Activated T-helper 9 cell treated with anti-CD3 and anti-CD28 coated beads, Interleukin-2, amount 50 U/mL, for 16 hours (primary cell): ENCODE measurements at regions not wholly inside any gene's neighbourhood (a gene's known extent, or its start where the extent isn't known, plus 50 kb on each side); places are given as distances from the start of the nearest gene placed in this dataset.

Experiments
- DNase-seq: peaks from one replicate; pipeline ENCODE4 v3.0.0-alpha.2; 2020; ENCODE audit warnings: low read depth

DNA sequence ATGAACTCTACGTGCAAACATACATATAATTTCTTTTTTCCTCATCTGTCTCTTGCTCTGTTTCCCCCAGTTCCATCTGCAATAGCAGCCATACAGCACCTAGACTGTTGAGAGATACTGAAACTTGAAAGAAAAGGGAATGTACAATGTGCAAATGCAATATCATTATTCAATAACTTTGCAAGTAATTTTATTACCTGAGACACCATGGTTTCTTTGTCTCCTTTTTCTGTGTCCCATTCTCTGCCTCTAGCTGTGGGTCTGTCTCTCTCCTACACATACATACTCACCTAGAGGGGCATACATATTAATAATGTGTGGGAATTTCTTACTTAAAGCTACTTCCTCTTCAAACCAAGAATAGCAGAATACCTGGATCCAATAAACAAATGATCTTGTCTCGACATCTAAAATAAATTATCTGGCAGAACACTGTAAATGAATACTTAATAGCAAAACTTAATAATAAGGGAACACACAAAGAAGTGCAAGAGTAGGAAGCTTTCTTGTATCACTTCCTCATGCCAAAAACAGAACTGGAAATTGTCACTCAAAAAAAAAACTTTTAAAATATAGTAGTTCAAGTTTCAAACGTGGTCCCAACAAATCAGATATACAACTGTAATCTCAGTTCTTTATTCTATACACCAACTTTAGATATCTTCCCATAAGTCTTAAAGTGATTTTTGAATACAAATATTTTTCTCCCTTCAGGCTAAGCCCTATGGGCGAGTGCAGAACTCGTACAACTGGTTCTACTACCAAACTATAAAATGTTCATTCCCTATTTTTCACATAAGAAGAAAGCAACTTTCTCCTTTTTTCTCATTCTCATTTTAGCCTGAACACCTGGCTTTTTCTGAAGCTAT, 194.6 kb downstream of the NRIP1 start:
- no peak for DNase-seq

- no peak for DNase-seq
Measured at GRCh38 chr21:14866859-14867765, 197.7 kb downstream of the NRIP1 start.

GRCh38 chr21:14864211-14865021, 200.4 kb downstream of the NRIP1 start:
- no peak for DNase-seq

DNA sequence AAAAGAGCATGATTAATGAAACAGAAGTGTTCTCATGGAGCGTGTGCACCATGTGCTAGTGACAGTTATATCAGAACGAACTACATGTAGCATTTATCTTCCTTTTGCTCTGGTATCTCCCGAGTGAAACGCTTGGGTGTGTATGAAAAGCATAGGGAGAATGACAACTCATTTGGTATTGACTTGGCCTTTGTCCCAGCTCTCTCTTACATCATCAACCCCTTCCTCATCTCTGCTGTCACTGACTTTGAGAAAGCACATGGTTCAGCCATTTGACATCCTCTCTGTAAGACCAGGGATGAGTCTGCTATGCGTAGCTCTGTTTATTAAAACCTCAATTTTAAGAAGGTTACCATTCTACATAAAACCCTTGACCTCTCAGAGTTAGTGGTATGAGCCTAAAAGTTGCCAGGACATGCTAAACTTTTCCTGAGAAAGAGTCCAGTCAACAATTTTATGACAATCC, 201.0 kb downstream of the NRIP1 start:
- no peak for DNase-seq

DNA sequence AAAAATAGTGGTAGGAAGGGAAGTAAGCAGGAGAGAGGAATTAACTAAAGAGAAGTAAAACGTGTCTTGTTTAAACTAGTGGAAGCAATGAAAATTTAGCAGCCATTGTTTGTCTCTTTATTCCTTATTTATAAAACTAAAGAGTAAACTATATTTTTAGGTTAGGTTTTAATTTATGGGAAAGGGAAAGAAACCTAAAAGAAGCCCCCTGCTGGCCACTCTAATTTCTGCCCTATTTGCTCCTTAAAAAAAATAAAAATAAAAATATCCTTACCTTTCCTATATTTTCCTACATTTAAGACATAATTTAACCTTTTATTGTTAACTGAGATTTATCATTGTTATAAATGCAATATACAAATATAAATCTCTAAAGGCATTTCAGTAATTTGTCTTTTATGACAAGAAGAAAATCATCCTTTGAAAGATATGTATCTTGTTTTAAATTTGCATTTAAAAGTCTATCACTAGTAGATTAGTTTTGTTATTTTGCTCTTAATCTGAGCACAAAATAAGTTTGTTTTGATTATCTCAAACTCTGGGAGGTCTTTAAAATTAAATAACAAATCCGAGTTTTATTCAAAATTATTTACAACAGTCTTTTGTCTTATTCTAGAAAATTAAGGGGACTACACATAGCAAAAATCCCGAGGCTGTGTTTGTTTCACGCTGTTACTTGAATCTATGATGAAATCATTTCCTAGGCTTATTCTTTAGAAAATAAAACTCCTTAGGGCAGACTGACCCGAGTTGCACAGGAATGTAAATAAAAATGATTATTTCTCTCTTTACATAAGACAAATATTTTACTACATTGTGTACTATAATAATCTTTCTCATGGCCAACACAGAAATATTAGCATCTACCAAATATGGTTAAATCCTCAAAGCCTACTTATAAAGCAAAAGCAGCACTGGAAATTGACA, 201.7 kb downstream of the NRIP1 start:
- DNase-seq = no peak

GRCh38 chr21:14858311-14858710, 206.5 kb downstream of the NRIP1 start:
- DNase-seq = no peak

DNA sequence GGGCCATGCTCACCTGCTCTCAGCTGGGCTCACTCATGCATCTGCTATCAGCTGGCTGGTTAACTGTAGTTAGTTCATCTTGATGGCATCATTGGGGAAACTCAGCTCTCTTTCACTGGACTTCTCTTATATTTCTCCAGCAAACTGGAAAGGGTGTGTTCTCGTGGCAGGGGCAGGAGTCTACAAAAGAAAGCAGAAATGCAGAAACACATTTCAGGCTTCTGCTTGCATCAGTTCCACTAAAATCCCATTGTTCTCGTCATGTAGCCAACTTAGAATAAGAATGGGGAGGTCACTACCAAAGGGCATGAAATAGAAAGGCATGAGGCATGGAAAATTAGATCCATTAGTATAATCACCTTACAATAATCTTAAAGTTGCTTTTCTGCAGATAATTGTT, 207.3 kb downstream of the NRIP1 start:
- no peak for DNase-seq

DNA sequence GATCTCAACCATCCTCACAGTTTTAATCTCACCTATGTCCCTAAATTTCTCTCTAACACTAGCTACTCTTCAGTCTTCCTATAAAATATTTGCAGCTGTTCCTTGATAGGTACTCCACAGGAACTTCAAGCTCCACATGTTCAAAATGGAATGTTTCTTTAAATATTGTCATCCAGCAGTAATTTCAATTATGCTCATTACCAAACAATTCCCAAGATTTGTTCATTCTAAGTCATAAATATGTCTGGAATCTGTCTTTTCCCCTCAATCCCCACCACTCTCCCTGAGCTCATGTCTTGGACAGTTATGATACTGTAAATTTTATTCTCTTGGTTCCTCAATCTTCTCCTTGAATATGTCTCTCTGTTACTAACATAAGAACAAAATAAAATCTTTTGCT, 214.4 kb downstream of the NRIP1 start:
- no peak for DNase-seq

- no peak for DNase-seq
Measured at GRCh38 chr21:14846621-14847020, 218.2 kb downstream of the NRIP1 start.

DNA sequence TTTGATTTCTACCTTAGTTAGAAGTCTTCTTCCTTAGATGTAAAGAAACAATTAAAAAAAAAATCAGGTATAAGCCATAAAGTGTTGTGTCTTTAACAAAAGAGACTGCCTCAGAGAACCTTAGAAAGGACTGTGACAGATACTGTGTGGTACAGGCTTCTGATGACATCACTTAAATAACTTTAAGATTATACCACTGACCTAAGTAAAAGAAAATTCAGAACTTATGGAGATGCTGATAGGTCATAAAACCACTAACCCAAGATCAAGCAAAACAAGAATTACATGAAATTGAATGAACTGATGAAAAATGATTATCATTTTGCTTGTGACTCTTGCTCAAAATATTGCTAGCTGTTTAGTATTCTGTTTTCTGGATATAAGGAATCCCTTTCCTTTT, 220.8 kb downstream of the NRIP1 start:
- DNase-seq = no peak

GRCh38 chr21:14842601-14843000, 222.2 kb downstream of the NRIP1 start:
- no peak for DNase-seq

DNA sequence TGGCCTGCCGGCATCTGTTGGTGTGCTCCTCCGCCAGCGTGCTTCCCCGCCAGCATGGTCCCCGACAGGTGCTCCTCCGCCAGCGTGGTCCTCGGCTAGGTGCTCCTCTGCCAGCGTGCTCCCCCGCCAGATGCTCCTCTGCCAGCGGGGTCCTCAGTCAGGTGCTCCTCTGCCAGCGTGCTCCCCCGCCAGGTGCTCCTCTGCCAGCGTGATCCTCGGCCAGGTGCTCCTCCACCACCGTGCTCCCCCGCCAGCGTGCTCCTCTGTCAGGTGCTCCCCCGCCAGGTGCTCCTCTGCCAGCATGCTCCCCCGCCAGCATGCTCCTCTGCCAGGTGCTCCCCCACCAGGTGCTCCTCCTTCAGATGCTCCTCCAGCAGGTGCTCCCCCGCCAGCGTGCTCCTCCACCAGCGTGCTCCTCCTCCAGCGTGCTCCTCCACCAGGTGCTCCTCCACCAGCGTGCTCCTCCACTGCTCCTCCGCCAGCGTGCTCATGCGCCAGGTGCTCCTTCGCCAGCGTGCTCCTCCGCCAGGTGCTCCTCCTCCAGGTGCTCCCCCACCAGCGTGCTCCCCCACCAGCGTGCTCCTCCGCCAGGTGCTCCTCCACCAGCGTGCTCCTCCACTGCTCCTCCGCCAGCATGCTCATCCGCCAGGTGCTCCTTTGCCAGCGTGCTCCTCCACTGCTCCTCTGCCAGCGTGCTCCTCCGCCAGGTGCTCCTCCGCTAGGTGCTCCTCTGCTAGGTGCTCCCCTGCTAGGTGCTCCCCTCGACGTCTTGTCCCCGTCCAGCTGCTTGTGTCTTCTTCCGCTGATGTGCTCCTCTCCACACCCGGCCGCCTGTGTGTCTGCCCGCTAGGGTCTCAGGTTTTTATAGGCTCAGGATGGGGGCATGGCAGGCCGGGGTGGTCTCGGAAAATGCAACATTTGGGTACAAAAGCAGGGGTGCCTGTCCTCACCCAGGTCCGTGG, 223.0 kb downstream of the NRIP1 start:
- DNase-seq = no peak

DNA sequence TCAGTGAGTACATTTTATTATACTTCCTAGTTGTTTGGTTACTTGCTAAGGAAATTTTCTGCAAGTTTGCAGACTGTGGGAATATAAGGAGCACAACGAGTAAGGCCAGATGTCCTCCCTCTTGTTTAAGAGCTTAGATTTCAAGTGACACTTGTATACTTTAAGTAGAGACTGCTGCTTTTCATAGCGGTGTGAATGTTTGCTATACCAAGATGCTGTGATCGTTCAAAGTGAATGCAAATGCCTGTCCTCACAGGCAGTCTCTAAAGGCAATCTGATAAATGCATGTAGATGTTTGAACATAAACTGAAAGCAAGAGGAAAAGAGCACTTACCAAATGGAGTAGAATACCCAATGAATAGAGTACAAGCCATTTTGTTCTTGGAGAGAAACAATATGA, 226.4 kb downstream of the NRIP1 start:
- DNase-seq = no peak

DNA sequence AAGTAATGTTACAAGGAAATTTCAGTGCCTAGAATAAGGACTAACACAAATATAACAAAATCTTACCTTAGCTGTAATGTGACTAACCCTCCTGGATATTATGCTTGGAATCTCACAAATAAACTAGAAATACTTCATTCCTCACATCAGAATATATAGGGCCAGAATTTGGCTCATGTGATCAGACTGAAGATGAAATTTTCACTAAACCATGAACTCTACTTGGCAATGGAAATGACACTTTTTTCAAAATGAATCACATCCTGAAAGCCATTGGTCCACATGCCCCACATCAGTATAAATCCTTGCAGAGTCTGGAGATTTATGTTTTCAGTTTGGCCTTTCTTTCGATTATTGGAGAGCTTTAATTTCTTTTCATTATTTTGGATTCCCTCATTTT, 227.8 kb downstream of the NRIP1 start:
- no peak for DNase-seq

DNA sequence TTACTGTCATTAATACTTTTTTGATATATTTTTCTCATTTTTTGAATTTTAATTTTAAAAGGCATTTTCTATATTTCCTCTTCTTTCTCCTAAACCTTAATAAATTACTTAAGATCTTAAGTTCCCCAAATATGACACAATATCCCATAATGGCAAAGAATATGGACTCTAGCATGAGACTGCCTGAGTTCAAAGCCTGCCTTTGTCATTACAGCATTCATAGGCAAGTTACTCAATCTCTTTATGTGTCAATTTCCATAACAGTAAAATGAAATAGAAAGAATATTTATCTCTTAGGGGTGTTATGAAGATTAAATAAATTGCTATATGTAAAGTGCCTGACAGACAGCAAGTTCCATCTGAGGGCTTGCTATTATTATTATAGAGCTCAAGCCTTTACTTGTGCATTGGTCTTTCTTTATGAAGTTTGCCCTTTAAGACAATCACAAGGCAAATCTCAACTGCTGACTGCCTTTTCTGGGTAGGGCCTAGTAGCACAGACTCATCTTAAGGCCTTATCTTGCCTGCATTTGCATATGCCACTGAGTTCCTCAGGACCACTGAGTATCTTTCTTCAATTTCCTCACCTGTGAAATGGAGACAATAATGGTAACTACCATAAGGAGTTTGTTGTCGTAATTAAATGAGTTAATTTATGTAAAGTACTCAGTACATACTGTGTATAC, 231.0 kb downstream of the NRIP1 start:
- DNase-seq = no peak

DNA sequence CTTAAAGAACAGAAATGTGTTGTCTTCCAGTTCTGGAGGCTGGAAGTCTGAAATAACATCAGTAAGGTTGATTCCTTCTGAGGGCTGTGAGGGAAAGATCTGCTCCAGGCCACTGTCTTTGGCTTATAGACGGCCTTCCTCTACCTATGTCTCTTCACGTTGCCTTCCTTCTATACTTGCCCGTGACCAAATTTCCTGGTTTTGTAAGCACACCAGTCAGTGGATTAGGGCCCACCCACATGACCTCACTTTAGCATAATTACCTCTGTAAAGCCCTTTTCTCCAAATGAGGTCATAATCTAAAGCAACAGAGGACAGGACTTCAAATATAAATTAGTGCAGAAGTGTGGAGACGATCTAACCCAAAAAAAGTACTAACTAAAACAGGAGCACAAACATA, 231.6 kb downstream of the NRIP1 start:
- no peak for DNase-seq

GRCh38 chr21:14830307-14830706, 234.5 kb downstream of the NRIP1 start:
- DNase-seq = no peak

- no peak for DNase-seq
Measured at GRCh38 chr21:14829685-14830084, 235.1 kb downstream of the NRIP1 start.

- DNase-seq = no peak
Measured at GRCh38 chr21:14827468-14827867, 237.3 kb downstream of the NRIP1 start.
